ENCODE measurements at regions not wholly inside any gene's neighbourhood (a gene's known extent, or its start where the extent isn't known, plus 50 kb on each side); places are given as distances from the start of the nearest gene placed in this dataset.

- TF ChIP-seq CTCF (IDR thresholded peaks at IDR 0.05) (no peak), POLR2A (IDR thresholded peaks at IDR 0.05) (no peak)
Observed at GRCh38 chr1:230581446-230582079, 60.7 kb upstream of the COG2 start.
